ENCODE measurements at regions not wholly inside any gene's neighbourhood (a gene's known extent, or its start where the extent isn't known, plus 50 kb on each side); places are given as distances from the start of the nearest gene placed in this dataset.

DNA sequence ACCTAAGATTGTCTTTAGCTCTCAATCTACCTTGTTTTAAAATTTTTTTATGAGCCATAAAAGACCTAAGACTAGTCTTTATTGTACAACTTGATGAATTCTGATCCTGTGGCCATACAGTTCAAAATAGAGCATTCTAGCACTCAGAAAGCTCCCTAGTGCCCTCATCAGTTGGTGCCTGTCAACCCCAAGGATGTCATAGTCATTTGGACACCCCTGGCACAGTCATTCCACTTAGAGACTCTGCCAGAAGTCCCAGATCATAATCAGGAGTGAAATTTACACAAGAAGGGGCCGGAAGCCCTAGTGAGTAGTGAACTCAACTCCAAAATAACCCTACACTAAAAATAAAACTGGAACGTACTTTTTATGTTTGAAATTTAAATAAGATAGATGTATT lies 80.0 kb upstream of the INSIG1 start:
- DNase-seq: no peak

DNA sequence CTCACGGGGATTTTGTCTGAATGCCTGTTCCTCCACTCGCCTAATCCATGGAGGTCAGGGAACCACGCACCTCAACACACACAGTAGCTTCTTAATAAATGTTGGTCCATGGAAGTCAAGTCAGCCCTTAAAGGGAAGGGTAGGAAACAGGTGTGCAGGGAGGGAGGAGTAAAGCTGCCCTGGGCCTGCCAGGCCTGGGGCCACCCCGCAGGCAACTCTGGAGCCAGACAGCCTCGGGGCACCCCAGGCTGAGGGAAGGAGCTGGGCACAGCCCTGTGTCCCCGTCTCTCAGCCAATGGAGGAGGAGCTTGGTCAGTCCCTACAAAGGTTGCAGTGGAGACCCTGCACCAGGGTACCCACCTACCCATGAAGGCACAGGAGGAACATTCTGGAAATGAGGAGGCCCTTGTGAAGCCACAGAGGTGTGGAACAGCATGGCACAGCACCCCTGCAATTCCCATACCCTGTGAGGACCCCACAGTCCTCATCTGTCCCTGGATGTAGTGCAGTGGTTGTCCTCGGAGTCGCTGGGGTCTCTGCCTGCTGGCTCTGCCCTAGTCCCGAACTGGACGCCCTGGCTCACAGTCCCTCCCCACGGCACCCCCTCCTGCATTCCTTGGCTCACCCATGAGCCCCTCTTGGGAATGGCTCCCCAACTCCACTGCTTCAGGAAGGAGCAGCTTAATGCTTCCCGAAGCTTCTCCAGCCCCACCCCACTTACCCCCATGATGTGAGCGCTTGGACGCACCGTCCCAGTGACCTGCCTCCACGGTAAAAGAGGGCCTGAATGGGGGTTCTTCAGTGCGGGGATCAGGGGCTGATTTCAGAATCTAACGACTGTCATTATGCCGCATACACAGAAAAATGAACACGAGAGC lies 79.2 kb upstream of the INSIG1 start:
- DNase-seq: no peak

DNA sequence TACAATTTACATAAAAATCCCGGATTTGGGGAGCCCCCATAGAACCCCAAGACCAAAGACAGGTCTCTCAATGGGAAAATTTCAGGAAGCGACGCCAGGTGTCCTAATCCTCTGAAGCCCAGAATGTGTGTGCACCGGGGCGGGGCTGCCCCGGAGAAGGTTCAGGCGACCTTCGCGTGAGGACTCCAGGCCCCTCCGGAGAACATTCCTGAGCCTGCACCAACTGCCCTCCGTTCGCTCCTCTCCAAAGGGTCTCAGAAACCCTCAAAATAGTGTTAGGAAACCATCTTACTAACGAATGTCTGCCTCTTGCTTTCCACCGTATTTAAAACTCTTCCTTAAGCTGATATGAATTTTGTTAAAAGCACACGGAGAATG lies 78.5 kb upstream of the INSIG1 start:
- no peak for DNase-seq

DNA sequence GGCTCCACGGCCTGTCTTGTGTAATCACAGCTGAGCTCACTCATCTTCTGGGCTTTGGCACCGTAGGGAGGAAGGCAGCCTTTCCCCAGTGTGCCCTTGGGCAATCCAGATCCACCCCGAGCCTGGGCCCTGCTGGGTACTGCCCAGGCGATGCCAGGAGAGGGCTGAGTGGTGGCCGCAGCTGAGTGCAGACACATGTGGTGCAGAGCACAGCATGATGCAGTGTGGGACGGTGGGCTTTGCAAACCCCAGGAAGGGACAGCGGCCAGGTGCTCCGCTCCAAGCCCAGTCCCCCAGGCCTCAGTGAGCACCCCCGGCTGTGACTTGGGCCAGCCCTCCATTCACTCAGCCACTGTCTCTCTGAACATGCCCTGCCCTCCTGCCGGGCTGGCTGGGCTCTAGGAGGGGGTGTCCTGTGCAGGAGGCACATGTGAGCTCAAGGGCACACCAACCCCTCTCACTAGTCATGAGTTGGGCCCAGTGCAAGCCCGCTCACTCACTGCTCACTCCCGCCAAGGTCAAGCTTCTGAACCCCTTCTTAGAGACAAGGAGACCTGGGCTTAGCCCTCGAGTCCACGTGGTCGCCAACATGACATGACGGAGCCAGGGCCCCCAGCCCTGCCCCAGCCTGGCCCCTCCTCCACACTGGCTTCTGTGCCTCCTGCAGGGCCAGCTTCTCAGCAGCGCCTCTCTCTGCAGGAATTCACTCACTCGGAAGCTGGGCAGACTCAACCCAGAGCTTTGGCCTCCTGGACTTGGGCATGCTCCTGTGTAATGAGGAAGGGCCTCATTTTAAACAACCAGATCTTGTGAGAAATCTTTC lies 77.5 kb upstream of the INSIG1 start:
- no peak for DNase-seq

DNA sequence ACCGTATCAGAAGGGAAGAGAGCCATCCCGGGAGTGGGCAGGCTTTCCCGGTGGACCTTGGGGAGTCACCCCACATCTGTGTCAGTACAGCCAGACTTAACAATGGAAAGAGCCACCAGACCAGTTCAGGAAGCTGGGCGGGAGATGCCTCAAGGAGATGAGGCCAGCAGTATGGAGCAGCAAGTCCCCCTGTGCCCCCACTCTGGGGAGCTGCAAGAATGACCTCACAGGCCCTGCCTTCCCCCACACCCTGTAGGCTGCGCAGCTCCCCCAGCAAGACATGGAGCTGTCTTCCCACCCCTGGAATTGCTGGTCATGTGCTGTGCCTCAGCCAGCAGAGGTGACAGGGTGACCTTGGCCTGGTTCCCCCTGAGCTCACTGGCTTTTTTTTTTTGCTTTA lies 76.8 kb upstream of the INSIG1 start:
- DNase-seq: no peak

DNA sequence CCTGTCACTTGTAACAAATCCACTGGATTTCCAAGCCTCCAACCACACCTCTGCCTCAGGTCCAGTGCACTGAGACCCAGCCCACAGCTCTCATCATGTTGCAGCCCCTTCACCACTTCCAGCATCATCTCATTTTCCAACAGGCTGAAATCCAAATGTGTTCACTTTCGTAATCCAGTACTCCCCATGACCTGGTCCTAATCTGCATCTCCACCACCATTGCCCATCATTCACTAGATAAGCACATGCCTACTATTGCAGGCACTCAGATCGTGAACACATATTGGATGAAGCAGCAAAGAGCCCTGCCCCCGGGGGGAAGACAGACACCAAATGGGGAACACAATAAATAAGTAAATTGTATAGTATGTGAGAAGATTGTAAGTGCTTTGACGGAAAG lies 76.1 kb upstream of the INSIG1 start:
- no peak for DNase-seq

DNA sequence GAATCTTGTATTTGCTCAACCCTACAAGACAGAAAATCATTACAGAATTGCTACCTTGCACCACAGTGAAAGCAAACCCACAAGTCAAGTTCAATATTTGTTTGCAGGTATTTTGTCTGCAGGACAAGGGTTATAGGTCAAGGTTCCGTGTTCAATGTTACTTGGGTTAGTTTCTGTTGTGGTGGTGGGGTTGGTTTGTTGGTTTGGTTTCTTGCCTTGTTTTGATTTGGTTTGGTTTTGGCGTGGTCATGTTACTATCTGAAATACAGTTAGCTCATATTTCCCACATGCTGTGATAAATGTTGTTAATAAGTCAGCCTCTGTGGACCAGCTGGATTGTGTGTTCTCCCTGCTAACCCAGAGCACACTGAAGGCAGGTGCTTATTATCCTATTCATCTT lies 75.6 kb upstream of the INSIG1 start:
- no peak for DNase-seq

DNA sequence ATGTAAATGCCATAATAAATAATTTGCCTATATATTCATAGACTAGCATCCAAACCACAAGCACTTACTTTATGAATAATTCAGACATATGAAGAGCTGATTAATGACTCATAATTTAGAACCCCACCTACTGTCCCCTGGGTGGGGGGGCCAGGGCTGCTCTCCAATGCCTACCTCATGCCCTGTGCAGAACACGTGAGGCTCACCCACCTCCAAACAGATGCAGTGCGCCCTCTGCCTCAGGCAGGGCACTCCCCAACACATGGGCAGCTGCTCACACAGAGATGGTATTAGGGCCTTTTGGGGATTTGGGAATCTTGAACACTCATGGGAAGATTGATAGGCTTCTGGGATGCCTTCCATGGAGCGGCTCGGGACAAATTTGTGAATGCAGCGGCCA lies 75.1 kb upstream of the INSIG1 start:
- DNase-seq: no peak

DNA sequence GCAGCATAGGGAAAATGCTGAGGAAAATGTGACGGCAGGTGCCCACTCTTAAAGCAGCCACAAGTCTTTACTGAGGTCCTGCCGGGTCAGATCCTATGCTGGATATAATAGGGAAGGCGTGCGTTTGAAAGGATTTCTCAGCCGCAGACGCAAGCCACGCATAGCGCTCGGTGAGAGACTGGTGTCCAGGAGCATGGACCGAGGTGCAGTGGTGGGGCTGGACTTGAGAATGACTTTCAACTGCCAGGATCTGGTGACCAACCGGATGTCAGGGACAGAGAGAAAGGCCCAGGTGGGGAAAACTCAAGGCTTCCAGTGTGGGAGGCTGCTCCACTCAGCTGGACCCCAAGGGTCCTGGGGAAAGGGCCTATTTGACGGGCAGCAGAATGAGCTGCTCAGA lies 74.7 kb upstream of the INSIG1 start:
- no peak for DNase-seq

DNA sequence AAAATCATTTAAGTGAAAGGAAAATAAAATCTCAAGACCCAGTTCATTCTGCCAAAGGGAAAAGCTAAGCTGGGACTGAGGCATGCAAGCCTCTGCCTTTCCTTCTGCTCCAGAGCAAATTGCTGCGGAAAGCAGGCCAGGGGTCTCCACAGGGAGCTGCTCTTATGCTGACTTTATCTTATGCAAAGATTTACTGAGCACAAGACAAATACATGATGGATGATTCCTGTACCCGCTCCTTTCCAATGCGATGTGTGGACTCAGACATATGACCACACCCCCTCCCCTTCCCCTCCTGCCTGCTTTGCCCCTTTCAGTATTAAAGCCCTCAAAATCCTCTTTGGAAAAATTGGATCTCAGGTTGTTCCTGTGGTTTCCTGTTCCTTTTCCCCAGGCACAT lies 74.2 kb upstream of the INSIG1 start:
- no peak for DNase-seq

DNA sequence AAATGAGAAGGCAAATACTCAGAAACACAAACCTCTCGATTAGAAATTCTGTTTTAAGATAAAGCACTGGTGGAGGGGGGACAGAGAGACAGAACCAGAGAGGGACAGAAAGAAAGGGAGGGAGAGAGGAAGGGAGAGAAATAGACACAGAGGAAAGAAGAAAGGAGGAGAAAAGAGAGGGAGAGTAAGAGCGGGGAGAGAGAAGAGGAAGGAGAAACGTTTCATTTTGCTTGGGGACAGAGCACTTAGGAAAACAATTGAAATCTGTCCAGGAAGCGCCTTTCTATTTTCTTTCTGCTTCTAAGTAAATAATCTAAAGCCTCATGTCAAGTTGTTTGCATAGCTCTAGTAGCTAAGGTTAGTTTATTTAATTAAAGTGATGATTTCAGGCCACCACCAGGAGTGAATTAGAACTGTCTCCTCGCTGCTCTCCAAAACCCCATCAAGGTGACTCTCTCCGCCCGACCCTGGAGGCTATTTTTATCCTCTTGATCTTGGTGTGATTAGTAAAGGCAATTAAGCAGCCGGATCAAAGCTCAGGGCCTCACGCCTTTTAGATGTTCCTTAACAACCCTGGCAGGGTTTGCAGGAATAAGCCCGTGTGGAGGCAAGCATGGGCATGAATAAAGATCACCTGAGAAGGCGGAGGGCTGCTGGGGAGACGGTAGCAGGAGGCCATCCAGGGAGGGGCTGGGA lies 73.4 kb upstream of the INSIG1 start:
- no peak for DNase-seq

DNA sequence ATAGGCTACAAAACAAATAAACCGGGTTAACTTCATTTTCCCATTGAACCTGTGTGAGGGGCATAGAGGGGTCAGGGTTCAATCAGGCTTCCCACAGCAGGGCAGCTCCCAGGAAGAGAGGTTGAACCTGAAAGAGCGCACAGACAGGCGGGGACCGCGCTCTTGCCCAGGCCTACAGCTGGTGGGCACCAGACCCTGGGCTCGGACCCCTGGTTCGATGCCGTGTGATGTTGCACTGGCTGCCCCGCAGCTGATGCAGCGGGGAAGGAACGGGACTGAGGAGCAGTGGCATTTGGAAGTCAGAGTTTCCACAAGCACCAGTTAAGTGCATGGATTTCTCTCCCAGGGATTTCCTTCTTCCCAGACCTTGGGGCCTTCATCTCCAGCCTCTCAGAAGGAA lies 72.6 kb upstream of the INSIG1 start:
- DNase-seq: no peak

DNA sequence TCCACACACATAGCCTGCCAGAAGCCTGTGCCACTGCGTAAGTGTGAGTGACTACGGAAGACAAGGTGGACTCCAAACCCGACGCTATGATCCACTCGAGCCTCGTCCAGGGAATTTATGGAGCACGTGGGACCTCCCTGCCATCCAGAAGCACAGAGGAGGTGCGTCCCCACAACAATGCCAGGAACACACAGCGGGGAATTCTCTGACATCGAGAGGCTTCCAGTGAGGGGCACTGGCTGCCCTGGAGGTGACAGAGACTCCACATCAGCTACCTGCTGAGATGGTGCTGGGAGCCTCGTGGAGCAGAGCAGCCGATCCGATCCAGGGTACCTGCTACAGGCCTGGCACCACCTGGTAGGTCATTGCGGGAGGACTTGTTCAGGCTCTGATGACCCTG lies 72.2 kb upstream of the INSIG1 start:
- DNase-seq: no peak

DNA sequence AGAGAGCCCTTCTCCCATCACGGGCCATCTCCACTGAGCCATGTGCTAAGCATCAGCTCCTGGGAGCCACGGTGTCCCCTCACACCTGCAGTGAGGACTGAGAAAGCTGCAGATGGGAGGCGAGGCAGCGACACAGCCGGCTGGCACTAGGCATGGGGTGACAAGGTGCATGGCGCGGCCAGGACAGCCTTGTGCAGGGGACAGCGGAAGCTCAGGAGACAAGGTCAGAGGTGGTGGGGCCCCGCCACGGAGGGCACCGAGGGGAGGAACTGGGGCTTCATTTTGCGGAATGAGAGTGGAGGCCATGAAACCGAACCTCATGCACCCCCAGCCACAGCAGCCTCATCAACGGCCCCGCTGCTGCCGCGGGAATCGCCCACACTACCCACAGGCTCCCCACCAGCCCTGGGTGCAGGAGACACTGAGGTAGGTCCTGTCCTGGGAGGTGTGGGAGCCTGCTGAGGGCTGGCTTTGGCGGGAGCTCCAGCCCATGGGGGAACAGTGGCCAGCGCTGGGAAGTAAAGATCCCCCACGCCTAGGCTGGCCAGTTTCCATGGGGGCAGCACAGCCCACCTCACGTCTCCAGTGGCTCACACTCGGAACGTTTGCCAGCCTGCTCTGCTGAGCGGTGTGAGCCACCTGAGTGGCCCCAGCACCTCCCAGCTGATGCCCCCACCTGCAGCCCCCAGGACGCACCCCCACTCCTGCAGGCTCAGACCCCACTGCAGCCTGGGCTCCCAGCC lies 71.2 kb upstream of the INSIG1 start:
- no peak for DNase-seq

DNA sequence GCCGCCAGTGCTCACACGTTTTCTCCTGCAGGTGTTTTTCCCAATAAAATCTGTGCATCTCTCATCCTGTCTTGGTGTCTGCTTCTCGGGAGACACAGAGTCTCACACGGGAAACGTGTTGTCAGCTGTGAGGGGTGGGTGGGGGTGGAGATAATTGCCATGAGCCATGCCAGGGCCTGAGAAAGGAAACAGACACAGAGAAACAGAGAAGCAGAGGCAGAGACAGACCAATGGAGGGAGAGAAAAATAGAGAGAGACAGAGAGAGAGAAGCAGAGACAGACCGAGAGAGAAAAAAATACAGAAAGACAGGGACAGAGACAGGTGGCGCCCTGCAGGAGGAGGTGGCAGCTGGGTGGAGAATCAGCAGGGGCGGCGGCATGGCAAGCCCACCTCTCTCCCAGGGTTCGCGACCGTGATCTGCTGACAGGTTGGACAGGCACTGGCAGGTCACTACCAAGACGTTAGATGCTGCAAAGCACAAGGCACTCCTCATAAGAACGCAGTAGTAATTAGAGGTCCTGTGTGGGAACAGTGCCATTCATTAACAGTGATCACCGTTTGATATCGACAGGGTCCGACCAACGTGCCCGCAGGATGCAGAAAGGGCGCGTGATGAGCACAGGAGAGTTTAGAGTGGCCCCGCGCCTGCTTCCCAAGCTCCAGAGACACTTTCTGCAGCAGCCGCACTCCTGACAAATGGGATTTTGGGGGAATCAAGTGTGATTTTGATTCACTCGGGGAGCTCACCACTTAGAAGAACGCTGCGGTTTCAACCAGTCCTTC lies 70.5 kb upstream of the INSIG1 start:
- no peak for DNase-seq

DNA sequence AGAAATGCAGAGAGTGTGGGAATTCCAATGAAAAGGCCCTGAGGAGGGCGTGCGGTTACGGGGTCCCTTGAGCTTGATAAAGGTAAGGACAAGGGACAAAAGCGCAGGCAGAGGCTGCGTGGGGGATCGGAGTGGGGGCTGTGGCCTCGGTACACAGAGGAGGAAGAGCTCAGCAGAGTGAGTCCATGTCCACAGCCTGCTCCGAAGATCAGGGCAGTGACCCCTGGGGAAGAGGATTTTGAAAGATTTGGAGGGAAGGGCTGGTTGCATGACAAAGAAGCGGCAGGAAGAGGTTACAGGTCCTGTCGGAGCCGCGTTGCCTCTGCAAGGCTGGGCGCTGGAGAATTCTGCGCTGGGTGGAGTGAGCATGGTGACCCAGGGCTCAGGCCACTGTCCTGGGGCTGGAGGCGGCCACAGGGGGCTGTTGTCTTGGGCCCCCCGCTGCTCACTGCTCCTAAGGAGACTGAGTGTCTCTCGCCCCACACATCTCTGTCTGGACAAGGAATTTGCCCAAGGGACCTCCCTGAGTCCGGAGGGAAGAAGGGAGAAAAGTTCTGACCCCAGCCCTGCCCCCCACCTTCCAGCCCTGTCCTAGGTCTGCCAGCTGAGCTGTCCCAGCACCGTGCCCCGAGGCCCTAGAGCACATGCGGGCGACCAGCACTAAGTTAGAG lies 69.8 kb upstream of the INSIG1 start:
- no peak for DNase-seq

DNA sequence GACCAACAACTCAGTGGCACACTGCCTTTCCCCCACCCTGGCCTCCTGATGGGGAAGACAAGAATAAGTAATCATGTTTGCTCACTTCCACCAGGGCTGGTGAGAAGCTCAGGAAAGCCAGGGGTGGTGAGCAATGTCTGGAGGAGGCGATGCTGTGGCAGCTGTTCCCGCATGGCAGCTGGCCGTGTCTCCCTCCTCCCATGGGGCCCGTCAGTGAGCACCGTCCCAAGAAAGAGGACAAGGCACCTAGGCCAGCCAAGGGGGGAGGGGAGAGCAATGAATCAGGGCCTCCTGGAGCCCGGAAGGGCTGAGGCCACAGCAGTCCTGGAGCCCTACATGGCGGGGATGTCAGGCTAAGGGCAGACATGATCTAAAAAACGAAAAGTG lies 69.2 kb upstream of the INSIG1 start:
- no peak for DNase-seq

DNA sequence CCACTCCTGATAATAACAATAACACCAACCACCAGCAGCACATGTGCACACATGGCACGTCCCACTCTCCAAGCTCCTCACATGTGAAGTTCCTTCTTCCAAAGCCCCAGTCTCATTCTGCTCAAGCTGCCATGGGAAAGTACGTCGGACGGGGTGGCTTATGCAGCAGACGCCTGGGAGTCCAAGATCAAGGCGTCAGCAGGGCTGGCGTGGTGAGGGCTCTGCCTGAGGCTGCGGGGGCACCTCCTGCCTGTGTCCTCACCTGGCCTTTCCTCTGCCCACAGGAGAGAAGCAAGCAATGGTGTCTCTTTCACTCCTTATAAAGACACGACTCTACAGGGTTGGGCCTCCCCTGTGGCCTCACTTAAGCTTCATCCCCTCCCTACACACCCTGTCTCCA lies 68.8 kb upstream of the INSIG1 start:
- DNase-seq: no peak

DNA sequence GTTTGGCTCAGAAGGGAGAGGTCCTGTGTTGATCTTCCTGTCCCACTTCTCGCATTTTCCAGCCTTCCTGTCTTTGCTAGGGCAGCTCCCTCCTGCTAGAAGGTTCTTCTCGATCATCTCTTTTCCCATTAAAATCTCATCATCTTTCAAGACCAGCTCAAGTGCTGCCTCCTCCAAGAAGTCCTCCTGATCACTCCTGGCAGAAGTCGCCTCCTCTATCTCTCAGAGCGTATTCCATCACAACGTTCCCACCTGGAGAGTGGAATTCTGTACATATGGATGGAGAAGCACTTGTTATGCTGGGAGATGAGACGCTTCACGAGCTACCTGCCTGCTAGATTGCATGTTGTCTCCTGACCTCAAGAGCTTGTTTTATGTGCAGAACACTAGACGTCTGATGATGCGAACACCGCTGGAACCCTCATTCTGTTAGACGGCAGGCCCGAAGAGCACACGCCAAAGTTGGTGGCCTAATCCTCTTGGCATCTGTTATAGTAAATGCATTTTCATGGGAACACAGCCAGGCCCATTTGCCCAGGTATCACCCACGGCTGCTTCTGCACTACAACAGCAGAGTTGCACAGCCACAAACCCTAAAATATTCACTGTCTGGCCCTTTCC lies 68.0 kb upstream of the INSIG1 start:
- DNase-seq: no peak

DNA sequence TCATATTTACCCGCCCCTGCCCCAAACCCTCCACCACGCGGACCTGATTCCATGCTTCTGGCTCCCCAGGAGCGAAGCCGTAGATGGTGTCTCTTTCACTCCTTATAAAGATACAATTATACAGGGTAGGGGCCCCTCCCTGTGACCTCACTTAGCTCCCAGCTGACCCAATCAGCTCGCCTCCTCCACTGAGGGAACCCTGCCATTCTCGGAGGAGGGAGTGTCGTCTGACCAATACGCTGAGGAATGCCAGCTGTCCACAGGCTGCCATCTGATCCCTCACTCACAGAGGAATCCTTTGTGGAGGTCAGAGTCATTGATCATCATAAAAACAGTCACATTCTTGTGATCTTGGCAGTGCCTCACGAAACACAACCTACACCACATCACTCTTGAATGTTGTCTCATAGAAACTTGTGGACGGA lies 67.5 kb upstream of the INSIG1 start:
- DNase-seq: no peak

DNA sequence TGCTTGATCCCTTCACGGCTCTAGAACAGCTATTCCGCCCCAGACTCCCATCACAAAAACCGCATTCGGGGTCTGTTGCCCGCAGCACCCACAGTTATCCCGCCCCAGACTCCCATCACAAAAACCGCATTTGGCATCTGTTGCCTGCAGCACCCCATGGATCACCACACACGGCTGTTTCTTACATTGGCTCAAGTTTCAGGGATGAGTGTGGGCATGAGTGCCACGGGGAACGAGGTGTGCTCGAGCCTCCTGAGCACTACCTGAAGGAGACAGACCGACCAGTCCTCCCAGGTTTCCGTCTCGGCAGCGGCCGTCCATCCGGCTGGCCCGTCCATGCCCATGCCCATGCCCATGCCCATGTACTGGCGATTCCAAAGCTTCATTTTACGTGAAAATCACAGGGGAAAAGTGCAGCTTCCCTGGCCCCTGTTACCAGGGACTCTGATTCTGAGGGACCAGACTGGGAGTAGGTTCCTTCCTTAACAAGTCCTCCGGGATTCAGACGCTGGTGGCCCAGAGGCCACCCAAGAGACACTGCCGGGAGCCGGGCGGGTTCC lies 66.4 kb upstream of the INSIG1 start:
- no peak for DNase-seq

Data from activated CD4-positive, alpha-beta T cell treated with anti-CD3 and anti-CD28 coated beads for 1 hour (primary cell).